ENCODE measurements at regions not wholly inside any gene's neighbourhood (a gene's known extent, or its start where the extent isn't known, plus 50 kb on each side); places are given as distances from the start of the nearest gene placed in this dataset.

- no peak for DNase-seq (ENCODE audit: low read depth)
Measured at GRCh38 chr21:35257413-35257812, 208.3 kb upstream of the RUNX1 start.

- DNase-seq (ENCODE audit: low read depth): no peak
Measured at GRCh38 chr21:35256468-35256988, 207.4 kb upstream of the RUNX1 start.

GRCh38 chr21:35254765-35255138, 205.7 kb upstream of the RUNX1 start:
- DNase-seq (ENCODE audit: low read depth): no peak

- DNase-seq (ENCODE audit: low read depth): no peak
Measured at GRCh38 chr21:35254006-35254764, 205.1 kb upstream of the RUNX1 start.

- no peak for DNase-seq (ENCODE audit: low read depth)
Measured at GRCh38 chr21:35252831-35253230, 203.7 kb upstream of the RUNX1 start.

GRCh38 chr21:35249636-35250035, 200.5 kb upstream of the RUNX1 start:
- DNase-seq (ENCODE audit: low read depth): no peak

- no peak for DNase-seq (ENCODE audit: low read depth)
Measured at GRCh38 chr21:35245879-35246278, 196.8 kb upstream of the RUNX1 start.

GRCh38 chr21:35244514-35244913, 195.4 kb upstream of the RUNX1 start:
- no peak for DNase-seq (ENCODE audit: low read depth)

GRCh38 chr21:35243171-35243570, 194.1 kb upstream of the RUNX1 start:
- no peak for DNase-seq (ENCODE audit: low read depth)

- no peak for DNase-seq (ENCODE audit: low read depth)
Measured at GRCh38 chr21:35239811-35240219, 190.7 kb upstream of the RUNX1 start.

GRCh38 chr21:35238119-35238518, 189.0 kb upstream of the RUNX1 start:
- DNase-seq (ENCODE audit: low read depth): no peak

GRCh38 chr21:35237287-35237686, 188.2 kb upstream of the RUNX1 start:
- no peak for DNase-seq (ENCODE audit: low read depth)

GRCh38 chr21:35236090-35236489, 187.0 kb upstream of the RUNX1 start:
- DNase-seq (ENCODE audit: low read depth): no peak

- no peak for DNase-seq (ENCODE audit: low read depth)
Measured at GRCh38 chr21:35234725-35235124, 185.6 kb upstream of the RUNX1 start.

GRCh38 chr21:35233756-35234155, 184.7 kb upstream of the RUNX1 start:
- DNase-seq (ENCODE audit: low read depth): no peak

- no peak for DNase-seq (ENCODE audit: low read depth)
Measured at GRCh38 chr21:35232545-35233176, 183.6 kb upstream of the RUNX1 start.

GRCh38 chr21:35231090-35231489, 182.0 kb upstream of the RUNX1 start:
- no peak for DNase-seq (ENCODE audit: low read depth)

- no peak for DNase-seq (ENCODE audit: low read depth)
Measured at GRCh38 chr21:35229290-35229689, 180.2 kb upstream of the RUNX1 start.

GRCh38 chr21:35227786-35228185, 178.7 kb upstream of the RUNX1 start:
- DNase-seq (ENCODE audit: low read depth): no peak

GRCh38 chr21:35226968-35227744, 178.1 kb upstream of the RUNX1 start:
- DNase-seq (ENCODE audit: low read depth): no peak

- no peak for DNase-seq (ENCODE audit: low read depth)
Measured at GRCh38 chr21:35226328-35226727, 177.2 kb upstream of the RUNX1 start.

- DNase-seq (ENCODE audit: low read depth): no peak
Measured at GRCh38 chr21:35225573-35225972, 176.5 kb upstream of the RUNX1 start.
